GM13976 (cell line): ENCODE measurements at regions not wholly inside any gene's neighbourhood (a gene's known extent, or its start where the extent isn't known, plus 50 kb on each side); places are given as distances from the start of the nearest gene placed in this dataset.

ENCODE experiments used
- DNase-seq: peaks from one replicate; pipeline ENCODE4 v3.0.0; 2012; ENCODE audit warnings: low spot score
- in situ Hi-C: fragments of 300-500 bp; cut with MboI; formaldehyde crosslinking; loops from one replicate; pipeline ENCODE4 v1.12.0; 2022; ENCODE audit warnings: low sequenced_read_pairs, mixed read lengths, inconsistent platforms; ENCODE audit not compliant: unreplicated experiment
- TF ChIP-seq, protein P1 (sequence below): IDR thresholded peaks from 2 replicates; pipeline ENCODE4 v1.5.1; 2012; ENCODE audit warnings: borderline replicate concordance, mild to moderate bottlenecking; ENCODE audit not compliant: insufficient read depth; ENCODE audit errors: extremely low read depth, missing control alignments, control extremely low read depth

DNA sequence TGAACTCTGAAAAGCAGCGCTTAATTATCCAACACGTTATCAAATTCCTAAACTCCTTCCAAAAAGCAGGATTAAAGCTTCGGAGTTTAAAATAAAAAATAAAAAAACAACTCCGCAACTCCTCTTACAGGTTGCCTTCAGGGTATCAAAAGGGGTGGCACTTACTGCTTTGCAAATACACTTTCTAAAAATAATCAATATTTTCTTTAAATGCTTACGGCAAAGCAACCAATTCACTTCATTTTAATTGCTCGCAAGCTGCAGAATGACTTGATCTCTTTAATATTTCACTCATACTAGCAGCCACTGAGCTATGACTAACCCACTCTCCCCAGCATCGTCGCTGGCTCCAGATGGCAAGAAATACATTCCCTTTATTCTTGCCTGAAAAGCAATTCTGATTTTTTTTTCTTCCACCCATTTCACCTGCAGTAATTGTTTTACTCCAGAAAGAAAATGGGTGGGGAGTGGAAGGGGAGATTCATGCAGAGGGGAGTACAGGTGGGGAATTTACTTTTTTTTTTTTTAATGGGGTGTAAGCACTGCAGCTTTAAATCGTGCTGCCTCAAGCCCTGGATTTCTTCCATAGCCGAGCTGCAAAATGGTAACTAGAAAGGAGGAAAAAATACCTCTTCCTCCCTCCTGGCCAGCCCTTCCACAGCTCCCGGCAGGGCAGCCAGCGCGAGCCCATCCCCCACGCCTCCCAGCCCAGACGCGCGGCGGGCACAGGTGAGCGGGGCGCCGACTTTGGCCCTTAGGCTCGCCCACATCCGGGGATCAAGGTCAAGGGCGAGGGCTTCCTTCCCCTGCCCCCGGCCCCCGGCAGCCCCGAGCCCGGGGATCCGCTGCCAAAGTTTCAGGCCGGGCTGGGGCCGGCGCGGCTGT lies 54.2 kb upstream of the FHIP2A start:
- in situ Hi-C loops: no loop called here
- peak; percentile 38 for DNase-seq
- TF ChIP-seq, protein P1, sequence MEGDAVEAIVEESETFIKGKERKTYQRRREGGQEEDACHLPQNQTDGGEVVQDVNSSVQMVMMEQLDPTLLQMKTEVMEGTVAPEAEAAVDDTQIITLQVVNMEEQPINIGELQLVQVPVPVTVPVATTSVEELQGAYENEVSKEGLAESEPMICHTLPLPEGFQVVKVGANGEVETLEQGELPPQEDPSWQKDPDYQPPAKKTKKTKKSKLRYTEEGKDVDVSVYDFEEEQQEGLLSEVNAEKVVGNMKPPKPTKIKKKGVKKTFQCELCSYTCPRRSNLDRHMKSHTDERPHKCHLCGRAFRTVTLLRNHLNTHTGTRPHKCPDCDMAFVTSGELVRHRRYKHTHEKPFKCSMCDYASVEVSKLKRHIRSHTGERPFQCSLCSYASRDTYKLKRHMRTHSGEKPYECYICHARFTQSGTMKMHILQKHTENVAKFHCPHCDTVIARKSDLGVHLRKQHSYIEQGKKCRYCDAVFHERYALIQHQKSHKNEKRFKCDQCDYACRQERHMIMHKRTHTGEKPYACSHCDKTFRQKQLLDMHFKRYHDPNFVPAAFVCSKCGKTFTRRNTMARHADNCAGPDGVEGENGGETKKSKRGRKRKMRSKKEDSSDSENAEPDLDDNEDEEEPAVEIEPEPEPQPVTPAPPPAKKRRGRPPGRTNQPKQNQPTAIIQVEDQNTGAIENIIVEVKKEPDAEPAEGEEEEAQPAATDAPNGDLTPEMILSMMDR: no peak

DNA sequence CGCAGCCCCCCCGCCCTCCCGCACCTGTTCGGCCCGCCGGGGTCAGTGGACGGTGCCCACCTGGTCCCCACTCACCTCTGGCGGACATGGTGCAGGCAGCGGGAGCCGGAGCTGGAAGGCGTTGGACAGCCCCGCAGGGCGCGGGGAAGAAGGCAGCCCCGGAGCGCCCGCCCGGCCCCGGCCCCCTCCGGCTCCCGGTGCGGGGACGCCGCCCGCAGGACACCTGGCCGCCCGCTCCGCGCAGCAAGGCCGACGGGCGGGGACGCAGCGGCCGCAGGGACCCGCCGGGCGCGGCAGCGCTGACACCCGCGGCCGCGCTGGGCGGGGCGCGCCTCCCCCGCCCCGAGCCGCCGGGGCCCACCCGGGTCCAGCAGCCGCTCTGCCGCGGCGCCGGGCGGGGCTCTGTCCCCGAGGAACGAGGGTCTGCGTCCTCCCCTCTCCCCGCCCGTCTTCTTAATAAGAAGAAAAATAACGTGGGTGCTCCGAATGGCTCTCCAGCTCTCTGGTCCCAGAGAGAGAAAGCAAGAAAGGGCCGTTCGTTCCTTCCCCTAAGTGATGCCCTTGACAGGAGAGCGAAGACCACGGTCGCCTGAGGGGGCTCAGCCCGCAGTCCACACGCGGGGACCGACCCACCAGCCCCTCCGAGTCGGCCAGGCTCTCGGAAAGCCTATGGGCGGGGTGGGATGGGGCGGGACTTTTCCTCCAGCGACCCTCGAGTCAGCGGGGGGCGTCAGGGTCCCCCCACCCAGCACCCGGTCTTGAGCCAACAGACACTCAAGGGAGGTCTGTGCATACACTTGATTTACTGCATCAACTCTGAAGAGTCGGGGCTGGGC lies 53.4 kb upstream of the FHIP2A start:
- peak; percentile 51 for DNase-seq
- in situ Hi-C loops: no loop called here
- TF ChIP-seq, protein P1: no peak

DNA sequence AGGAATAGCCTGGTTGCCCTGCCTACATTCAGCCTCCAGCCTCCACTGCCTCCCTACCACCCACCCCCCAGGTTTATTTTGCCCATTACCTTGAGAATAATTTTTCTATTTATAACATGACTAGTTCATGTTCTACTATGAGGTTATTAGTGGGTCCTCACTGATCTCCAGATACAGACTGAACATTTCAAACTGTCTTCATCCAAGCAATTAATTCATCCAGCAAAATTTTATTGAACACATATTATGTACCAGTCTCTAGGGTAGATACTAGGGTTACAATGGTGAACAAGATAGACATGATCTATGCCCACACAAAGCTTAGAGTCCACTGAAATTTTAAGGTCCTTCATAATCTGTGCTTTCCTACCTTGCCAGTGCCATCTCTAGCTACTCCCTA lies 51.6 kb upstream of the FHIP2A start:
- TF ChIP-seq, protein P1: no peak
- DNase-seq: no peak
- in situ Hi-C loops: no loop called here

DNA sequence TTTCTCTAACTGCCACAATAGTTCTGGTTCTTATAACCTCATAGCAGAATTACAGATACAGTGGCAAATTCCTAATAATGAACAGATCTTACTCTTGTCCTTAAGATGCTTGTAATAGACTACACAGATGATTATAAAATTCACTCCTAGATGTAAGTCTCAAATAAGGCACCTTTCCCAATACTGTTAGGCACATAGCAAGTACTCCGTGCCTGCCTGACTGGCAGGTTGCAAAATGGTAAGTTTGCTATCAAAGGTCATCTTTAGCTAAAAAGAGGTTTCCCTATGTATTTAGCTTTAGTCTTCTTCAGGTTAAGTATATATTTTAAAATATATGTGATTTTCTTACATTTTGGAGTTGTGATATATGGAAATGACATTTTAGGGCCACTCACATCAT lies 50.4 kb upstream of the FHIP2A start:
- TF ChIP-seq, protein P1: no peak
- in situ Hi-C loops: no loop called here
- no peak for DNase-seq

DNA sequence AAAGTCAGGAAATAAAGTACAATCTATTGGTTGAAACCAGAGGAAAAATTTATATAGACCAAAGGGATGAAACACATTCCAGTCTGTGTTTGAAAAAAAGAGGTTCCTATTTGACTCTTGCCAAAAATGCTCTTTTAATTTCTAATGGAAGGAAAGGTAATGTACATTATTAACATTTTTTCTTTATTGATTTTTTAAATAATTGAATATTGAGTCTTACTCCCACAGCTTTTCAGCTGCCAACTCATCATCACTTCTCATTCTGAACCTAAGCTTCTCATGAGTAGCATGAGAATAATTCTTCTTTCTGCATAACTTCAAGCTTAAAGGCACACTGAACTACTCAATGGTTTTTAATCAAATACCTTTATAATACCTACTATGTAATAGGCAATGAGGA lies 49.8 kb upstream of the FHIP2A start:
- DNase-seq: no peak
- TF ChIP-seq, protein P1: no peak
- in situ Hi-C loops: no loop called here
